Thoracic aorta (tissue), 2 donors: ENCODE measurements at regions not wholly inside any gene's neighbourhood (a gene's known extent, or its start where the extent isn't known, plus 50 kb on each side); places are given as distances from the start of the nearest gene placed in this dataset.
A peak's percentile ranks its signal among the peaks of the same experiment; 100 is the strongest.

Experiments
- ATAC-seq: fragments of 150-250 bp; one replicate; pipeline ENCODE4 v1.8.0; 2017; ENCODE audit warnings: low read depth; ENCODE audit not compliant: insufficient number of reproducible peaks, low FRiP score
- DNase-seq: peaks from one replicate; pipeline ENCODE4 v3.0.0-alpha.2; 2020; ENCODE audit warnings: low spot score
- H3K27ac ChIP-seq, 2 donors: fragments of 200-600 bp; sonication (generic); 1 replicate in 1 of 2; 2 replicates in 1 of 2; pipeline ENCODE4 v1.5.1; 2016; ENCODE audit warnings: mild to moderate bottlenecking in 2 of 2, moderate library complexity in 2 of 2
- H3K27me3 ChIP-seq: fragments of 200-600 bp; sonication (generic); replicated peaks from 2 replicates; pipeline ENCODE4 v1.6.0; 2016; ENCODE audit warnings: mild to moderate bottlenecking; ENCODE audit not compliant: insufficient read depth
- H3K36me3 ChIP-seq: fragments of 200-600 bp; sonication (generic); one replicate; pipeline ENCODE4 v1.5.1; 2016
- H3K4me1 ChIP-seq, 2 donors: fragments of 200-600 bp; sonication (generic); 1 replicate in 1 of 2; 2 replicates in 1 of 2; pipeline versions ENCODE4 v1.5.1 to v1.6.0; 2016; ENCODE audit warnings: low read depth in 2 of 2, mild to moderate bottlenecking in 1 of 2; ENCODE audit not compliant: control insufficient read depth in 1 of 2
- H3K4me3 ChIP-seq: fragments of 200-600 bp; sonication (generic); 2 replicates; pipeline ENCODE4 v1.5.1; 2016; ENCODE audit warnings: mild to moderate bottlenecking
- H3K9me3 ChIP-seq: fragments of 200-600 bp; sonication (generic); 2 replicates; pipeline ENCODE4 v1.5.1; 2016
- CTCF ChIP-seq: fragments of 200-600 bp; sonication (generic); IDR thresholded peaks from one replicate; pipeline ENCODE4 v1.5.1; 2019; ENCODE audit warnings: antibody characterized with exemption

GRCh38 chr21:16315223-16315622 lies 585.4 kb downstream of the USP25 start:
- Histone ChIP-seq H3K4me1 (no peaks in the 10 kb centered on the region), H3K9me3 (no peaks in the 10 kb centered on the region), H3K27me3 (no peaks in the 10 kb centered on the region), H3K36me3 (no peaks in the 10 kb centered on the region), H3K4me3 (no peak overlapping the region), H3K27ac (no peak overlapping the region)
- no peak for DNase-seq
- ATAC-seq, result no peak
- no peak for TF ChIP-seq CTCF

- Histone ChIP-seq H3K4me3 (no peak overlapping the region), H3K9me3 (no peaks in the 10 kb centered on the region), H3K4me1 (peaks cover 9% of the 10 kb centered on the region in 2 donors), H3K27ac (no peak overlapping the region), H3K36me3 (no peaks in the 10 kb centered on the region), H3K27me3 (no peaks in the 10 kb centered on the region)
- DNase-seq, result no peak
- no peak for ATAC-seq
- no peak for TF ChIP-seq CTCF
These were observed 589.0 kb downstream of the USP25 start for GRCh38 chr21:16318651-16319300.

DNA sequence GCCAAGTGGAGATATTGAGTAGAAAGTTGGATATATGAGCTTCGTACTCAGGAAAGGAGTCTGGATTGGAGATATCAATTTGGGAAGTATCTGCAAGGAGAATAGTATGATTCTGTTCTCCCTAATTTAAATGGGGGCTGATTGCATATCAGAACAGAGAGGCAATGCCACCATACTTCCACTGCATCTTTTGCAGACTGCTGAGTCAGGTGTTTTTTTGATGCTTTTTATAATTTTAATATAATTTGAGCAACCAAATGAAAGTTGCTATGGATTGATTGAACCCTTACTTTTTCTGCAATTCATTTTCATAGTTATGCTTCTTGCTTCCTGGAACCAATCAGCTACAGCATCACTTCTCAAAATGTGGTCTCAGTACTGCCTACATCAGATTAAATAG lies 590.3 kb downstream of the USP25 start:
- ATAC-seq (no peak), DNase-seq (no peak)
- H3K4me3 ChIP-seq, result no peak overlapping the region
- TF ChIP-seq CTCF, result no peak
- H3K27ac ChIP-seq, result no peak overlapping the region
- H3K36me3 ChIP-seq, result no peaks in the 10 kb centered on the region
- H3K27me3 ChIP-seq, result no peaks in the 10 kb centered on the region
- no peaks in the 10 kb centered on the region for H3K9me3 ChIP-seq
- H3K4me1 ChIP-seq, result peaks cover 13 to 14% of the 10 kb centered on the region in 2 donors

- ATAC-seq, result no peak
- no peak overlapping the region for H3K27ac ChIP-seq
These were observed 592.7 kb downstream of the USP25 start for GRCh38 chr21:16322454-16322853.

GRCh38 chr21:16323596-16323995 lies 593.8 kb downstream of the USP25 start:
- no peak for TF ChIP-seq CTCF
- Histone ChIP-seq H3K4me1 (peaks cover 13 to 14% of the 10 kb centered on the region in 2 donors), H3K4me3 (no peak overlapping the region), H3K9me3 (no peaks in the 10 kb centered on the region), H3K27me3 (no peaks in the 10 kb centered on the region), H3K36me3 (no peaks in the 10 kb centered on the region), H3K27ac (no peak overlapping the region)
- no peak for ATAC-seq
- DNase-seq, result no peak

More at GRCh38 chr21:16322454-16322853, 592.7 kb downstream of the USP25 start:
- no peaks in the 10 kb centered on the region for H3K27me3 ChIP-seq
- H3K36me3 ChIP-seq, result no peaks in the 10 kb centered on the region
- peaks cover 13 to 14% of the 10 kb centered on the region in 2 donors for H3K4me1 ChIP-seq
- H3K4me3 ChIP-seq, result peak overlapping the region; percentile 38
- no peaks in the 10 kb centered on the region for H3K9me3 ChIP-seq
- DNase-seq, result no peak
- no peak for TF ChIP-seq CTCF
